Stimulated activated CD4-positive, alpha-beta T cell treated with anti-CD3 and anti-CD28 coated beads, TNF-alpha, amount 100 ng/mL, for 48 hours (primary cell): ENCODE measurements at regions not wholly inside any gene's neighbourhood (a gene's known extent, or its start where the extent isn't known, plus 50 kb on each side); places are given as distances from the start of the nearest gene placed in this dataset.

Source experiments
- DNase-seq, 3 donors: peaks; one replicate each; pipeline ENCODE4 v3.0.0-alpha.2; 2020; ENCODE audit warnings: low read depth in 3 of 3

DNA sequence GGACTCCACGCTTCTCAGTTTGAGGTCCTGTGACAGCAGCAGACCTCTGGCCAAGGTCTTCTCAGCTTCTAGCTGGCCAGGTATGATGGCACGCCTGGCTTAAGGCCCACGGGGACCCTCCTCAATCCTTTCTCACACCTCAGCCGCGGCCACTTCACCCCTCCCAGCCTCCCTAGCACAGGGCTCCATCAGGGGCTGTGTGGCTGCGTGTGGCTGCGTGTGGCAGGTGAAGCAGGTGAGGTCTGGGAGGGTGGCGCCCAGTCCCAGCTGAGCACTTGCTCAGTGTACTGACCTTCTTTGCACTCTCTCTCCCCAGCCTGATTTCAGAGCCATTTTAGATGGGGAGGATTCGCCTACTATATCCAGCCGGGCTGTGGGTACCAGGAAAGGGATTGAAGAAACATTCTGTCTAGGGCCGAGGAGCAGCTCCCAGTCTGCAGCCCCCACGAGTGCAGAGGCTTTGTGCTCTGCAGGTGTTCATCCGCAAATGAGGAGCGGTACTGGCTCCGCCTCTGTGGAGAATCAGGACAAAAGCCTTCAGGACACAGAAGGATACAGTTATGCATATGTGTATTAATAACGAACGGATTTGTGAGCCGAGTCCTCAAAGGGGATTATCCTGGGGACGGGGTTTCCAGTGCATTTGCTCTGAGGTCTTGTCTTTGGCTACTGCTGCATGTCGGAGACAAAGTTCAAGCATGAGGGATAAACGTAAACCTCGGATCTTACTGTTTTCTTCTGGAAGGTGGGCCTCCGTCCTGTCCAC, 236.9 kb upstream of the RAB6C start:
- DNase-seq: no peak

DNA sequence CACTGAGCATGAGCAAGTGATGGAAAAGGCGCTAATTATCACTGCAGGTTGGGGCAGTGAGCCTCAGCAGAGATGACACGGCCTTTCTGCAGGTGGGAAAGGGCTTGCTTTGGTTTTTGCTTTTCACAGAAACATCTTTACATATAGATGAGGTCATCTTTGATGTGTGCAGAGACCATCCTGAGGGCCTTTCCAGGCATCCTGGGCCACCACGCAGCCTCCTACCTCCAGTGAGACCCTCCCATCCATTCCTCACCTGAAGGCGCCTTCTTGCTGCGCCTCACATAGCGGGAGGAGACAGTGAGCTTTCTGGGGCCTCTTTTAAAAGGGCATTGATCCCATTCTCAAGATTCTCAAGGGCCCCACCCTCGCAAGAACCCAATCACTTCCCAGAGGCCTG, 235.3 kb upstream of the RAB6C start:
- DNase-seq: no peak

DNA sequence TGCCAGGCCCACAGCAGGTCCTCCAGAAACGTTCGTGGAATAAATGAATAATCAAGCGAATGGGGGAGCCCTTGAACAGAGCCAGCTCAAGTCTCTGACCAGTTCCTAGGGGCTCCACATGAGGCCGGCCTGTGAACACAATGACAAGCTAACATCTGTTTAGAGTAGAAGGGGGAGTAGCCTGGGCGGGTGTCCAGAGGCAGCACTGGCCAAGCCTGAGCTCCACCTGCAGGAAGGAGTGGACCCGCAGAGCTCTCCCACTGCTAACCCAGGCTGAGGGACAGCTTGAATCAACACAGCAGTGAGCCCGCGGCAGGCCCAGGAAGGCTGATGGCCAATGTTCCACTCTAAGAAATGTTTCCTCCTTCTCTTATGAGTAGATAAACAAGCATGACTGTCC, 234.8 kb upstream of the RAB6C start:
- DNase-seq: no peak

DNA sequence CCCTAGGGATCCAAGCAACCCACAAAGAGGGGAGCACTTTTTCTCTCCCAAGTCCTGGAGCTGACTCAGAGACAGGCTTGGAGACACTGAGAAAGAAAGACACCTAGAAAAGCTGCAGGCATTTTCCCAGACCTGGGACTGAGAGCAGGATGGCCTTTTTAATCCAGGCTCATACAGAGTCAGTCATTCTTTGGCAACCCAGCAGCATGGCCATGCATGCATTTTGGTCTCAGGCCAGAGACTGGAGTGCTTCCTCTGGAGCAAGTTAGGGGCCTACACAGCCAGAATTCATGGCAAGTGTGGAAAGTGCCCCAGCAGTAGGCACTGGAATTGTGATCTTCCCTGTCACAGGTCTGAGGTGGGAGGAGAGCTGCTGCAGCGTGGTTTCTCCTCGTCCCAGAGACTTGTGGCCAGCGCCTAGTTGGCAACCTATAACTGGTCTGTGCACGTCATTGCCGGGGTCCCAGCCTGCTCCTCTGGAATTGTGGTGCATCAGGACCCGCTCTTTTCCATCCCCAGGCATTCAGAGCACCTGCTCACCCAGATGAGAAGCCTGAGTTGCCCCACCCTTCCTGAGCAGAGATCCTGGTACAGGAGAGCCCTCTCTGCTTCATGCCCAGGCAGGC, 231.9 kb upstream of the RAB6C start:
- no peak for DNase-seq

DNA sequence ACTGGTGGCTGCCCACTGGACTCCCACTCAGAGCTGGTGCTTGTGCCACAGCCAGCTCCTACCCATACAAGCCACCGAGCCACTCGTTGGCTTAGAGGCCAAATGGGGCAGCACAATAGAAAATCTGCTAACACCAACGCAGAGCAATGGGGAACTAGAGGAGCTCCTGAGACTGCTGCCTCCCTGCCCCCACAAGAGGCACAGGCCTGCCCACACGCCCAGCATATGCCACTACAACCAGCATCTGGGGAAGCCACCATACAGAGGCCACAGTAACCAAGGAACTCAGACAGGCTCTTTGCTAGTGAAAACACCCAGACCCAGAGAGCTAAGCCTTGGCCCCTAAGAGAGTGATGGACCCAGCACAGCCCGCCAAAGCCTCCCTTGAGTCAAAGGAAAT, 231.2 kb upstream of the RAB6C start:
- no peak for DNase-seq

DNA sequence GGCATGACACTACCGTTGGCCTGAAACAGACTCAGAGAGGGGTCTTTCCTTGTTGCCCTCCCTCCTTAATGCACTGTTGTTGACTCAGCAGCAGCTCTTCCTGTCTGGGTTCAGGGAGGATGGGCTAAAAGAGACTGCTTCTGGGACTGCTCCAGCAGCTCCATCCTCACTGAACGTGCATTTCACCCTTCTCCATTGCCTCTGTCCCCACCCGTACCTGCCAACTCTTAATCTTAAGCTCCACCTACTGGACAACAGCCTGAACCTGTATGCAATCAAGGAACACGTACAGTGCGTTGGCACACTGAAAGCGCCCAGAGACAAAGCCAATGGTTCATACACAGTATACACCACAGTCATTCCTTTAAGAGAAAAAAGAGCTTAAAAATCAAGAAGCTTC, 230.8 kb upstream of the RAB6C start:
- DNase-seq: no peak

DNA sequence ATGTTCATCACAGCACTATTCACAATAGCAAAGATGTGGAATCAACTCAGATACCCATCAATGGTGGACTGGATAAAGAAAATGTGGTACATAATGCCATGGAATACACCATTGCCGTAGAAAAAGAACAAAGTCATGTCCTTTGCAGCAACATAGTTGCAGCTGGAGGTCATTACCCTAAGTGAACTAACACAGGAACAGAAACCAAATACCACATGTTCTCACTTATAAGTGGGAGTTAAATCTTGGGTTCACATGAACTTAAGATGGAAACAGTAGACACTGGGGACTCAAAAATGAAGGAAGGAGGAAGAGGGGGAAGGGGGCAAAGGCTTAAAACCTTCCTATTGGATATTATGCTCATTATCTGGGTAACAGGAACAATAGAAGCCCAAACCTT, 228.1 kb upstream of the RAB6C start:
- no peak for DNase-seq

DNA sequence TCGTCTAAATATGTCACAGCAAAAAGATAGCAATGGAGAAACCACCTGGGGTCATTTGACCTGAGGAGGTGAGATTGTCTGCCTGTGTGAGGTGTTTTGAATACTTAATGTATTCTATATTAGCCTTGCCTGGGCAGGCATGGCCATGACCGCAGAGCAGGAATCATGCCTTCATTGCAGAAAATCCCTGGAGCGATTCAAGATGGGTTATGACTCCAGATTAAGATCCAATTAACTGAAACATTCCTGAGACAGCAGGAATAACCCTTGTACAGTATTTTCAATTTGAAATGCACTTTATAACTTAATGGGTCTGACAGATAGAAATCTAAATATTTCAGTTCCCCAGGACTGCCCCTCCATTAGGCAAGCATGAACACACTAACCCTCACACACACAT, 227.3 kb upstream of the RAB6C start:
- no peak for DNase-seq

DNA sequence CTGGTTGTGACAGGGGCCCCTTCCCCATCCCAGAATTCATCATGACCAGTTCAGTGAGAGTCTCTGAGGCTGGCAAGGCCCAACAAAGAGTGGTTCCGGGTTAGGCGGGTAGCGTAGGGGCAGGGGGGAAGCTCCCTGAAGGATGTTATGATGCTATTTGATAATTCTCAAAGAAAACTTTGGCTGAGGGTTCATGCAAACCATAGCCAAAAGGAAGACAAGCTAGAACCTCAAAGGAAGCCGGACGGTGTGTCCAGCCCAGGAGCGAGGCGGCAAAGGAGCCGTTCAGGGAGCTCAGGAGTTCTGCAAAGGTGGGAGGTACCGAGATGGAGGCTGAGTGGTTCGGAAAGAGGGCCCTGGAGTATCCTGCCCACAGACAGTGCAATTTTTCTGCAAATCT, 226.8 kb upstream of the RAB6C start:
- DNase-seq: no peak

DNA sequence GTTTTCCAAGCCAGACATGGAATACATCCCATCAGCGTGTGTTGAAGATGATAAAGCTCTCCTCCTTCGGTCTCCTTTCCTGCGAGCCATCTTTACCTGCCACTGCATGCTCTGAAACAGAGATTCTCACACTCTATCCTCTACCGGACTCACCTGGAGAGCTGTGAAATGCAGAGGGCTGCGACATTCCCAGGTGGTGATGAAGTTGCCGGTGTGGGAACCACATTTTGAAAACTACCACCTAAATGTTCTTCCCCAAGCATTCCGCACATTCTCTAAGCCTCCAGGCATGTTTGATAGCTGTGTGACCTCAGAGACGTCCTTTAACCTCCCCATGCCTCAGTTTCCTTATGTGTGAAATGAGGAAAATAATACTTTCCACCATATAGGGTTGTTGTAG, 226.2 kb upstream of the RAB6C start:
- no peak for DNase-seq

DNA sequence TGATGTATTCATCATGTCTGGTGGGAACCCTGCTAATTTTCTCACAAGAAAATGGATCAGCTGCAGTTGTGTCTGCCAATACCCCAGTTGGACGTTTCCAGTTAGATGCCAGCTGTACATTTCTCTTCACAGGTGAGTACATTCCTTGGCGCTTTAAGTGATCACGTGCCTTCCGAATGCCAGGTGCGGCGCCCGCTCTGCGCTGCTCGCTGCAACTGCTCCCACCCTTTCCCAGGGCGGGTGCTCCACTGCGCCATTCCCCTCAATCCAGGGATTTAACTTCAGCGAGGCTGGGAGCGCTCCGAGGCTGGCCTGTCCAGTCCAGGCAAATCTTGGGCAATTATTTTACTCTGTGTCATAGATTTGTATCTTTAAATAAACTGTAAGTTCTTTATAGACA, 225.0 kb upstream of the RAB6C start:
- no peak for DNase-seq

DNA sequence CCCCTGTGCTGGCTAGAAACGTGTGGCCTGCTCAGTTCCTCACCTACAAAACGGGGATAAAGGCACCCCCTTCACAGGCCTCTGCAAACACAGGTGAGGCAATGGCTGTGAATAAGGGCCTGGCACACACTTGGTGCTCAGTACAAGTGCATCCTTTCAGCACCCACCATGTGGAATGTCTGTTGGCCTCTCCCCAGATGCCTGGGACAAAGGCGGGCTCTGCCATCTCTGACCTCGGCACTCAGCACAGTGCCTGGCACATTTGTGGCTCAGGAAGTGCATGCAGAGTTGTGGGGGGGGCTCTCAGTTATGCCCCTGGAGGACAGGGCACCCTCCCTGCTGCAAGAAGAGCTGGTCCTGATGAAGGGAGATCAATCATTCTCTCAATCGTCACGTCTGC, 224.6 kb upstream of the RAB6C start:
- DNase-seq: no peak

DNA sequence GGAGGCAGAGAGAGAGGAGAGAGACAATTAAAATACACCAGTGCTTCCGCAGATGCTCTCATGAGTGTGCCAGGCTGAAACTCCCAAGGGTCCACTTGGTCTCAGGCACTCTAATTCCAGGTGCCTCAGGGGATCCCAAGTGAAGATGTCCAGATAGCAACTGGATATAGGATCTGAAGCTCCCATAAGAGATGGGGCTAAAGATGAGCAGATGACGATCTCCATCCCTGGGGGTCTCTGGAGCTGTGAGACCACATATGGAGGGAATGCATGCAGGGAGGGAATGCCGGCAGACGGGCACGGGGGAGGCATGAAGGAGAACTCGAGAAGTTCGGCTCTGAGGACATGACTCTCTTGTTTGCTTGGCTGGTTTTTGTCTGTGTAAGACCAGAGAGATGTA, 223.7 kb upstream of the RAB6C start:
- no peak for DNase-seq

DNA sequence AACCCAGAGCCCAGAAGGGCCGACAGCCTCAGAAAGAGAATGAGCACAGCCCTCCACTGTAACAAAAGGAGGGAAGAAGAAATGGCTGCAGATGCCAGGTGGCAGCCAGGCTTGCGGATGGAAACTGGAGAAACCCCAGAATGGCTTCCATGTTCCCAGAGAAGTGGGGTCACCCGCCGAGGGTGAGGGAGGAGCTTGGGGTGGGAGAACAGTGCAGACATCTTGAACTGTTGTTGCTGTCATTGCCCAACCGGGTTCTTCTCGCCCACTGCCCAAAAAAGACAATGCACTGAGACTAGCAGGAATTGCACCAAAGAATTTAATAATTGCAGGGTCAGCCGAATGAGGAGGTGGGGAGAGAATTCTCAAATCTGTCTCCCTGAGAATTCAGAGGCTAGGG, 223.2 kb upstream of the RAB6C start:
- no peak for DNase-seq

DNA sequence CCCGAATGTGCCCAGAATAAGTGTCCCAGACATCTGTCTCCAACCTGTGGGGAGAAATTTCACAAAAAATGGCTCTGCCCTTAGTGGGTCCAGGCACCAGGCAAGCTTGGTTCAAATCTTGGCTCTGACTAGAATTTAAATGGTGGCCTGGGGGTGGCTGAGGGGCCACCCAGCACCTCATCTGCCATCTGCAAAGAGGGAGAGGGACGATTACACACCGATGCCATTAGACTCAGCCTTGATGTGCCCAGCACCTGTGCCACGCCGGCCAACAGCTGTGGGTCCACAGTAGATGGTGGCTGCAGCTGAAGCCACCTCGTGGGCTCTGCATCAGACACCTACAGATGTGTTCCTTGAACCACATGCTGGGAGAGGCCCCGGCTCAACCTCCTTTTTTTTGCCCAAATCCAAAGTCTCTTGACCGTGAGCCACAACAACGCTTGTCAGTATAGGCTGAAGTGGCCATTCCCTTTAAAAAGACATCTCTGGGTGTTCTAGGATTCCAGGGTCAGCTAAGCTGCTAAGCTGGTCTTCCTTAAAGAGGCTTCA, 222.0 kb upstream of the RAB6C start:
- DNase-seq: no peak

DNA sequence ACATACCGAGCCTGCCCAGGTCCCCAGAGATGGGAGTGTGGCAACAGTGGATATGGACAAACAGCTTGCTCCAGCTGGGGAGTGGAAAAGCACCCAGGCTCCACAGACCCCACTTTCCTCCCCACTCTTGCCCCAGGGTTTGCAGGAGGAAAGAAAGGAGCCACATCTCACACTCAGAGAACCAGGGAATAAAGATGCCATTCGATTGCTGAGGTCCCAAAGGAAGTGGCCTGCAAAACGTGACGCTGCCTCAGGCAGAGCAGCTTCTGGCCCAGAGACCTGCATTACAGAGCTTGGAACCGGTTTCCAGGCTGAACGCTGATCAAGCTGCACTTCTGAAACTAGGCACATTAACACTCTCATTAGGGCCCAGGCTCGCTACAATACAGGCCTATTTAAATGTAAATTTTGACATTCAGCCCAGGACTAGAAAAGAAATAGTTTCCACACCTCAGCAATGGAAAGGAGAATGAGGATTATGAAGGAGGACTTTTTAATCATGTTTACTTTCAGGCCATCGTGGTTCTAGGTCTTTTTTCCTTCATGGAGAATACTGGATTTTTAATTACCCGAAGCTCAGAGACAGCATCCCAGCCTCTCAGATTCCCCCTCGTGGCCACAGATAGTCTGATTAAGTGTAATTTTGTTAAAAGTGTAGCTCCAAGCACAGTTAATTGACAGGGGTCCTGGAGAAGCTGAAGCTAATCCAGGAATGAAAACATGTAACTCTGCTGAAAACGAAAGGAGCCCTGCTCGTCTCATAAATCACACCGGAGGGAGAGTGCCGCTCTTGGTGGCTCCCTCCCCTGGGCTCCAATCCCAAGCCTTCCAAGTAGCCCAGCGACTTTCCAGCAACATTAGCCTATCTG, 221.3 kb upstream of the RAB6C start:
- no peak for DNase-seq

DNA sequence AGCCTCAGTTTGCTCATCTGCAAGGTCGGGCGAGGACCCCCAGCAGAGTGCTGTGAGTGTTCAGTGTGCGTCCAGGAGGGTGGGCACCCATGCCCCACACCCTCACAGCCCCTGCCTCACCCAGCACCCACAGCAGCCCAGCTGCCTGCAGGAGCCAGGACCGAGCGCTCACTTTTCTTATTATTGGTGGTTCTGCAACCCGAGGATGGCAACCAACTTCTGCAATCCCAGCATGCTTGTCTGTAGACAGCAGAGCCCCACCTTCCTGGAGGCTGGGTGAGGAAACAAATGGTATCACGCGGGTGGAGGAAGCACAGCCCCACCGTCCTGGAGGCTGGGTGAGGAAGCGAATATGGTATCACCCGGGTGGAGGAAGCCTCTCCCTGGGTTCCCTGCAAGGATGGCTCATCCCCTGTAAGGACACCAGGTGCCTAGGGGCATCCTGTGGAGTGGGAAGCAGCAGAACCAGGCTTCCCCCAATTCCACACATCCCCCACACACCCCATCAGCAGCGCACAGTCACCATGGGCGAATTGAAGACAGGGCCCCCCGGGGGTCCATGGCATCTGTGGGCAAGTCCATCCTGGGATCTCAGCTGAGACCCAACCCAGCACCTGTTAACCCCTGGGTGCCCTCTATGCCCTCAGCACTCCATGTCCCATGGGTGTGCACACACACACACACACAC, 220.5 kb upstream of the RAB6C start:
- no peak for DNase-seq

DNA sequence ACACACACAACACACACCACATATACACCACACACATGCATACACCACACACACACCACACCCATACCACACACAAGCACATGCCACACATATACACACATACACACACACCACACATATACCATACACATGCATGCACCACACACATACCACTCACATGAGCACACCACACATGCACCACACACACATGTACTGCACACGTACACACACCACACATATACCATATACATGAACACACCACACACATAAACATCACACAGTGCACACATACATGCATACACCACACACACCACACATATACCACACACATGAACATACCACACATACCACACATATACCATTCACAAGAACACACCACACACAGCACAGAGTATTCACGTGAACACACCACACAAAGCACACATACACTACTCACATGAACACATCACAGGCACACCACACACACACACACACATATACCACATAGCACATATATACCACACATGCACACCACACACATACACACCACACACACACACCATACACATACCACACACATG, 219.9 kb upstream of the RAB6C start:
- no peak for DNase-seq

DNA sequence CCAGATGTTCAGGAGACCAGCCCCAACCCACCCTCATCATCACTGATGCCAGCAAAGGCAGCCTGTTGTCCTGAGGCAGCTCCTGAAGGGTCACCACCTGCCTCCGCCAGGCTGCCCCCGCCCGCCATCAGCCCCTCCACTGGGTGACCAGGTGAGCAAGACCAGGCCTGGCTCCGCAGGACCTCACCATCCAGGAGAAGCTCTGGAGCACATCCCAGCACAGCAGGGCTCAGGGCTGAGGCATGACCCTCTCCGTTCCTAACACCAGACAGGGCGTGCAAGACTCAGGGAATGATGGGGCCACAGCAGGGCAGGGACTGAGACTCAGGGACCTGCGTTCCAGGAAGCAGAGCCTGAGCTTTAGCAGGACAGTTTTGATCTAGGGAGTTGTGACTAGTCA, 218.8 kb upstream of the RAB6C start:
- DNase-seq: no peak

DNA sequence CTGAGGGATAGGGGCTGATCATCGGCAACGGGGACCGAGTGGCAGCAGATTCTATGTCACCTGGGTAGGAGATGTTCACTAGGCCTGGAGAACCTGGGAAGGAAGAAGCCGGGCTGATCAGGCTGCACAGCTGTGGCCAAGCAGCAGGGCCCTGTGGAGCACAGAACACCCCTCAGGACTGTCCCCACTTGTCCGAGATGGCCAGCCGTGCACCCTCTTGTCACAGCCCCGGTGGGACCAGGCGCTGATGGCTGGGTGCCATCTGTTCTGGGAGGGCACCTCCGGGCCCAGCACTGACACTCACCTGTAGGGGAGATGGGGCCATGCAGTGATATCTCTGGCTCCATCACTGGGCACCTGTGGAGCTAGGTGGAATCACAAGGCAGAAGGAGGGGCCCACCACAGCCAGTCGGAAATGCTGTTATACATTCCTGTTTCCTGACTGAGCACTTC, 217.9 kb upstream of the RAB6C start:
- DNase-seq: no peak

DNA sequence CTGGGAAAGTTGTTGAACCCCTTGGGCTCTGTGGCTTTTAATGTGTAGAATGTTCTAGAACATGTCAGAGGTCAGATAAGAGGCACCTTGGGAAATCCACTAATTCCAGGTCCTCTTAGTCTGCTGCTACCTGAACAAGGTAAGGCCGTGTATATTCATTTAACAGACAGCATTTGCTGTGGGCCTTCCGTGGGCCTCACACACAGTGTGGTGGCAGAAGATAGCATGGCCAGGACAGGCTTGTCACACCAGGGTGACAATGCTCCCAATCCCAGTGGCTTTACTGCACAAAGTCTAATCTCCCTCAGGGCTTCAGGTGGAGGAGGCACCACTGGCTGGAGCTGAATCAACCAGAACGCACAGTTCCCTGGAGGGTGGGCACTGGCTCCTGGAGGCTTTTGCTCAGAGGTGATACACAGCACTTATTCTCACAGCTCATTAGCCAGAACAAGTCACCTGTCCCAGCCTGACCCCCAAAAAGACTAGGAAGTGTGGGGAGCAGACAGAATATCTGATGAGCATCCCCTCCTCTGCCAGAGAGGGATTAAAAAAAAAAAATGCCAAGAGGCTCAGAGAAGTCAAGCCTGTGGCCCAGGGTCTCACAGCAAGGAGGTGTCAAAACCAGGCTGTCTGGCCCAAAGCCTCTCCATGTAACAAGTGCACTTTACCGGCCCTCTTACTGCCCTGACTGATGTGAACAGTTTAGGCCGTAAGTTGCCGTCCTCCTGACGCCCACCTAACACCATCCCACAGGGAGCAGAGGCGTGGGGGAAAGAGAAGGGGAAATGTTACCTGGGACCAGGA, 216.9 kb upstream of the RAB6C start:
- no peak for DNase-seq
